Activated CD8-positive, alpha-beta memory T cell treated with anti-CD3 and anti-CD28 coated beads, Interleukin-2, amount 50 U/mL, for 4 hours (primary cell): ENCODE measurements at regions not wholly inside any gene's neighbourhood (a gene's known extent, or its start where the extent isn't known, plus 50 kb on each side); places are given as distances from the start of the nearest gene placed in this dataset.
"Not testable (repeated sequence)": the region's sequence is repeated elsewhere in the genome, so short reads cannot be mapped to it uniquely, and the experiment has no call there.

Source experiments
- DNase-seq: peaks from one replicate; pipeline ENCODE4 v3.0.0-alpha.2; 2020

- DNase-seq = no peak
These were observed 86.7 kb upstream of the NEDD9 start for GRCh38 chr6:11318835-11319813.

- peak; percentile 72 for DNase-seq
These were observed 85.7 kb upstream of the NEDD9 start for GRCh38 chr6:11317885-11318771.

- no peak for DNase-seq
These were observed 83.4 kb upstream of the NEDD9 start for GRCh38 chr6:11315743-11316437.

GRCh38 chr6:11313207-11313606 lies 80.7 kb upstream of the NEDD9 start:
- no peak for DNase-seq

- DNase-seq = no peak
These were observed 79.5 kb upstream of the NEDD9 start for GRCh38 chr6:11311970-11312369.

GRCh38 chr6:11309947-11310665 lies 77.6 kb upstream of the NEDD9 start:
- no peak for DNase-seq

GRCh38 chr6:11307226-11307625 lies 74.8 kb upstream of the NEDD9 start:
- DNase-seq = no peak

- no peak for DNase-seq
These were observed 72.5 kb upstream of the NEDD9 start for GRCh38 chr6:11304946-11305345.

- not testable (repeated sequence) for DNase-seq
These were observed 67.5 kb upstream of the NEDD9 start for GRCh38 chr6:11299876-11300428.

GRCh38 chr6:11299421-11299784 lies 66.9 kb upstream of the NEDD9 start:
- DNase-seq = not testable (repeated sequence)

GRCh38 chr6:11298651-11299420 lies 66.4 kb upstream of the NEDD9 start:
- DNase-seq = no peak

- no peak for DNase-seq
These were observed 64.9 kb upstream of the NEDD9 start for GRCh38 chr6:11297376-11297729.

GRCh38 chr6:11296449-11297375 lies 64.2 kb upstream of the NEDD9 start:
- DNase-seq = no peak

GRCh38 chr6:11295969-11296368 lies 63.5 kb upstream of the NEDD9 start:
- DNase-seq = no peak

GRCh38 chr6:11294228-11294627 lies 61.8 kb upstream of the NEDD9 start:
- DNase-seq = no peak

GRCh38 chr6:11292594-11293236 lies 60.2 kb upstream of the NEDD9 start:
- no peak for DNase-seq

- no peak for DNase-seq
These were observed 59.6 kb upstream of the NEDD9 start for GRCh38 chr6:11292091-11292490.

- no peak for DNase-seq
These were observed 59.1 kb upstream of the NEDD9 start for GRCh38 chr6:11291582-11291981.

- DNase-seq = no peak
These were observed 57.6 kb upstream of the NEDD9 start for GRCh38 chr6:11290027-11290426.

GRCh38 chr6:11288065-11288464 lies 55.6 kb upstream of the NEDD9 start:
- no peak for DNase-seq
